Prostate gland (tissue), 2 donors: ENCODE measurements at regions not wholly inside any gene's neighbourhood (a gene's known extent, or its start where the extent isn't known, plus 50 kb on each side); places are given as distances from the start of the nearest gene placed in this dataset.

Experiments used
- DNase-seq: peaks from one replicate; pipeline ENCODE4 v3.0.0-alpha.2; 2019; ENCODE audit warnings: low spot score
- H3K27ac ChIP-seq, 2 donors: fragments of 200-600 bp; sonication (generic); 2 replicates each; pipeline ENCODE4 v1.5.1; 2017 to 2019
- H3K27me3 ChIP-seq: fragments of 200-600 bp; sonication (generic); replicated peaks from 2 replicates; pipeline ENCODE4 v1.5.1; 2019; ENCODE audit not compliant: insufficient read depth
- H3K36me3 ChIP-seq, 2 donors: fragments of 200-600 bp; sonication (generic); 1 replicate in 1 of 2; 2 replicates in 1 of 2; pipeline versions ENCODE4 v1.5.1 to v1.8.1; 2017 to 2019
- H3K4me1 ChIP-seq: fragments of 200-600 bp; sonication (generic); replicated peaks from 2 replicates; pipeline ENCODE4 v1.5.1; 2019
- H3K4me3 ChIP-seq, 2 donors: fragments of 200-600 bp; sonication (generic); 2 replicates each; pipeline ENCODE4 v1.5.1; 2017 to 2019
- H3K9me3 ChIP-seq: fragments of 200-600 bp; sonication (generic); 2 replicates; pipeline ENCODE4 v1.5.1; 2017
- CTCF ChIP-seq, 4 experiments: fragments of 200-600 bp in 2 of 4; fragments of 450-650 bp in 2 of 4; sonication (generic) in 2 of 4; IDR thresholded peaks; 1 replicate in 3 of 4; 2 replicates in 1 of 4; pipeline ENCODE4 v1.5.1; 2016 to 2019; ENCODE audit warnings: antibody characterized with exemption in 4 of 4, mild to moderate bottlenecking in 2 of 4, moderate library complexity in 2 of 4
- POLR2A ChIP-seq: fragments of 450-650 bp; IDR thresholded peaks from one replicate; pipeline ENCODE4 v1.6.1; 2016; ENCODE audit warnings: antibody characterized with exemption, mild to moderate bottlenecking
- POLR2AphosphoS5 ChIP-seq: sonication (generic); formaldehyde crosslinking; IDR thresholded peaks from one replicate; pipeline ENCODE4 v1.6.1; 2017; ENCODE audit warnings: antibody characterized with exemption
- WGBS: methylation state at CpG from one replicate; pipeline ENCODE4 v1.1.5; 2018; 5-methylcytosine and 5-hydroxymethylcytosine counted together
- intact Hi-C: fragments of 100-400 bp; cut with DNase I; formaldehyde crosslinking; loops from one replicate; pipeline ENCODE4 v1.14.2; 2022

DNA sequence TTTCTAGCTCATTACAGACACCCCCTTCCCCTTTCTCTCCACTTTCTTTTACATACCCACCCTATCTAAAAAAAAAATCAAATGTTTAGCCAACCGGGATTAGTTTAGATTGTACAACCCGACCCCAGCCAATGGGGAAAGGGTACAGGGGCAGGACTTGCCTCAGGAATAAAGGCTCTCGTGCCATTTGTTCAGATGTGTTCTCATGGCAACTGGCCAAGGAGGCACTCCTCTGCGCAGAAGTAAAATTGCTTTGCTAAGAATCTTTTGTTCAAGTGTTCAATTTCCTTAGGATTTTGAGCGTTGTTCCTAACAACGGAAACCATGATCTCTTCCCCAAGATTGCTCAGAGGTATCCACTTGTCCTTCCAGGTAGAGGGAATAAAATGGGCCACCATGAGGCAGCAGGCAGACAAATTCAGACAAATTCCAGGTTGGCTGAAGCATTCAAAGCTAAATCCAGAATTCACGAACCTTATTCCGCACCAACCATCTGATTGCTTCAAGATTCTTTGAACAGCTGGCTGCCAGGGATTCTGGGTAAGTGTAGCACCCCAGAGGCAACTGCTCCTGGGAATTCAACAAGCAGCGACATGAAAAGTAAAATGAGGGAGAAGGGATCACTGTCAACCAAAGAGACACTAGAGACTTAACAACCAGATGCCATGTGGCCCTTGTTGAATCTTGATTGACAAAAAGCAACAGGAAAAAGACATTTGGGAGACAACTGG lies 431.8 kb downstream of the PREX1 start:
- no peak overlapping the region for H3K4me3 ChIP-seq
- no peaks in the 10 kb centered on the region for H3K9me3 ChIP-seq
- no peak overlapping the region for H3K27ac ChIP-seq
- H3K36me3 ChIP-seq = no peaks in the 10 kb centered on the region
- intact Hi-C loops = no loop called here
- no peak for DNase-seq
- TF ChIP-seq POLR2AphosphoS5 (no peak), POLR2A (no peak), CTCF (IDR thresholded peaks at IDR 0.05) (no peak)
- no peaks in the 10 kb centered on the region for H3K27me3 ChIP-seq
- WGBS = 58% methylated on average over 9 of the region's 9 CpGs
- H3K4me1 ChIP-seq = no peaks in the 10 kb centered on the region

GRCh38 chr20:48394415-48395081 lies 433.3 kb downstream of the PREX1 start:
- Histone ChIP-seq H3K27me3 (no peaks in the 10 kb centered on the region), H3K4me1 (no peaks in the 10 kb centered on the region), H3K4me3 (no peak overlapping the region), H3K9me3 (no peaks in the 10 kb centered on the region), H3K27ac (no peak overlapping the region), H3K36me3 (no peaks in the 10 kb centered on the region)
- intact Hi-C loops = no loop called here
- no peak for DNase-seq
- TF ChIP-seq POLR2AphosphoS5 (no peak), POLR2A (no peak), CTCF (IDR thresholded peaks at IDR 0.05) (no peak)
- WGBS = 91% methylated on average over 9 of the region's 9 CpGs

- no peak for DNase-seq
- Histone ChIP-seq H3K4me3 (no peak overlapping the region), H3K9me3 (no peaks in the 10 kb centered on the region), H3K4me1 (no peaks in the 10 kb centered on the region), H3K36me3 (no peaks in the 10 kb centered on the region), H3K27ac (no peak overlapping the region), H3K27me3 (no peaks in the 10 kb centered on the region)
- 92% methylated on average over 12 of the region's 12 CpGs for WGBS
- TF ChIP-seq POLR2A (no peak), POLR2AphosphoS5 (no peak), CTCF (IDR thresholded peaks at IDR 0.05) (no peak)
- intact Hi-C loops = no loop called here
Measured at GRCh38 chr20:48393737-48394314, 434.0 kb downstream of the PREX1 start.

DNA sequence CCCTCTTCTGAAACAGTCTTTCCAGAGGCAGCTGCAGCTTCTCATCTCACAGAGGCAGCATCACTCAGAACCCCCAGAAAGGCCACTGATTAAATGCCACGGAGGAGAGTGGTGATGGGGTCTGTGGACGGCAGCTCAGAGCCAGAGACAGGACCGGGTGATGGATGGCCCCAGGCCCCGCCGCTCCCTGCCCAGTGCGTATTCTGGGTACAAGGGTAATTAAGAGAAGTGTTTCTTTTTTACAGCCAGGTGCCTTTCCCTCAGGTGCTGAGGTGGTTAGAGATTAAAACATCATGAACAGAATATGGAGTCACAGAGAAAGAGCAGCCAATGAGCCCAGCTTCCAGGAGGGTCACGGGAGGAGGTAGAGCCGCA lies 434.5 kb downstream of the PREX1 start:
- no peaks in the 10 kb centered on the region for H3K27me3 ChIP-seq
- DNase-seq = no peak
- intact Hi-C loops = no loop called here
- H3K4me3 ChIP-seq = no peak overlapping the region
- WGBS = 93% methylated on average over 8 of the region's 8 CpGs
- H3K4me1 ChIP-seq = no peaks in the 10 kb centered on the region
- H3K9me3 ChIP-seq = no peaks in the 10 kb centered on the region
- no peak overlapping the region for H3K27ac ChIP-seq
- TF ChIP-seq POLR2AphosphoS5 (no peak), POLR2A (no peak), CTCF (IDR thresholded peaks at IDR 0.05) (no peak)
- H3K36me3 ChIP-seq = no peaks in the 10 kb centered on the region
